ENCODE measurements at regions not wholly inside any gene's neighbourhood (a gene's known extent, or its start where the extent isn't known, plus 50 kb on each side); places are given as distances from the start of the nearest gene placed in this dataset.
A peak's percentile ranks its signal among the peaks of the same experiment; 100 is the strongest.
"Not testable (repeated sequence)": the region's sequence is repeated elsewhere in the genome, so short reads cannot be mapped to it uniquely, and the experiment has no call there.

GRCh38 chr2:186927185-186927866 lies 78.4 kb upstream of the ZSWIM2 start:
- DNase-seq (ENCODE audit: low spot score): no peak

- no peak for DNase-seq (ENCODE audit: low spot score)
Observed at GRCh38 chr2:186925514-186925913, 76.5 kb upstream of the ZSWIM2 start.

GRCh38 chr2:186922316-186922715 lies 73.3 kb upstream of the ZSWIM2 start:
- not testable (repeated sequence) for DNase-seq (ENCODE audit: low spot score)

- DNase-seq (ENCODE audit: low spot score): peak; percentile 16
Observed at GRCh38 chr2:186919296-186919695, 70.3 kb upstream of the ZSWIM2 start.

- DNase-seq (ENCODE audit: low spot score): no peak
Observed at GRCh38 chr2:186918495-186918894, 69.5 kb upstream of the ZSWIM2 start.

- DNase-seq (ENCODE audit: low spot score): no peak
Observed at GRCh38 chr2:186917866-186918265, 68.9 kb upstream of the ZSWIM2 start.

- DNase-seq (ENCODE audit: low spot score): no peak
Observed at GRCh38 chr2:186913870-186914269, 64.9 kb upstream of the ZSWIM2 start.

- no peak for DNase-seq (ENCODE audit: low spot score)
Observed at GRCh38 chr2:186912979-186913378, 64.0 kb upstream of the ZSWIM2 start.

- DNase-seq (ENCODE audit: low spot score): no peak
Observed at GRCh38 chr2:186911551-186912085, 62.6 kb upstream of the ZSWIM2 start.

- no peak for DNase-seq (ENCODE audit: low spot score)
Observed at GRCh38 chr2:186910996-186911395, 62.0 kb upstream of the ZSWIM2 start.

- no peak for DNase-seq (ENCODE audit: low spot score)
Observed at GRCh38 chr2:186909095-186909494, 60.1 kb upstream of the ZSWIM2 start.

GRCh38 chr2:186907897-186908296 lies 58.9 kb upstream of the ZSWIM2 start:
- no peak for DNase-seq (ENCODE audit: low spot score)

- peak; percentile 13 for DNase-seq (ENCODE audit: low spot score)
Observed at GRCh38 chr2:186903216-186903615, 54.2 kb upstream of the ZSWIM2 start.
